ENCODE measurements at regions not wholly inside any gene's neighbourhood (a gene's known extent, or its start where the extent isn't known, plus 50 kb on each side); places are given as distances from the start of the nearest gene placed in this dataset.

- intact Hi-C loops (cut with micrococcal nuclease) (no loop called here), dilution Hi-C loops (cut with MboI; ENCODE audit: extremely low pct_ligation_motif_present, low sequenced_read_pairs) (no loop called here)
- ChIA-PET CTCF (no interaction called here), POLR2A (no interaction called here)
- no TSS peak for BruUV-seq (replicated peaks)
- Histone ChIP-seq H3K9ac (replicated peaks; ENCODE audit: extremely low read depth, insufficient read depth, low read length) (no peak overlapping the region), H3K9me3 (replicated peaks; ENCODE audit: control insufficient read depth, insufficient read depth, low read length) (no peaks in the 10 kb centered on the region), H3K4me2 (ENCODE audit: insufficient read depth, low read length) (no peak overlapping the region), H3K79me2 (ENCODE audit: control insufficient read depth, insufficient read depth, low read length) (no peaks in the 10 kb centered on the region), H3K36me3 (ENCODE audit: control insufficient read depth in 2 of 2, extremely low read depth in 1 of 2, insufficient read depth in 2 of 2, low read length in 2 of 2) (peaks cover 0 to 4% of the 10 kb centered on the region in 2 experiments), H3K4me1 (ENCODE audit: control insufficient read depth, extremely low read depth, insufficient read depth, low read length) (no peaks in the 10 kb centered on the region), H3K9me1 (replicated peaks; ENCODE audit: control insufficient read depth, extremely low read depth, insufficient read depth, low read length) (no peaks in the 10 kb centered on the region), H4K20me1 (replicated peaks; ENCODE audit: control insufficient read depth, extremely low read depth, insufficient read depth, low read length) (no peaks in the 10 kb centered on the region), H3K27ac (ENCODE audit: insufficient read depth, low read depth, low read length) (no peak overlapping the region), H2AFZ (ENCODE audit: low read depth, low read length) (no peak overlapping the region), H3K4me3 (replicated peaks in 1 of 3; ENCODE audit: insufficient read depth in 1 of 3, low read depth in 1 of 3, low read length in 3 of 3) (no peak overlapping the region), H3K27me3 (ENCODE audit: control insufficient read depth in 2 of 2, insufficient read depth in 2 of 2, low read length in 2 of 2) (no peaks in the 10 kb centered on the region)
- TF ChIP-seq POLR2A (IDR thresholded peaks at IDR 0.05; ENCODE audit: low read depth, low read length) (no peak), CTCF (IDR thresholded peaks at IDR 0.05; ENCODE audit: extremely low read depth in 1 of 2, insufficient read depth in 1 of 2, low read depth in 1 of 2, low read length in 2 of 2) (no peak), GATA2 (IDR thresholded peaks at IDR 0.05; ENCODE audit: insufficient read depth, insufficient read length, low read depth, low read length) (no peak)
- no peak for FAIRE-seq
- no peak for DNase-seq (ENCODE audit: low read depth, low spot score)
Observed at GRCh38 chr2:131754929-131755720, 227.4 kb downstream of the CCDC74A start.

- no peak for DNase-seq (ENCODE audit: low read depth, low spot score)
- H3K79me2 ChIP-seq (ENCODE audit: control insufficient read depth, insufficient read depth, low read length): no peaks in the 10 kb centered on the region
- H3K9ac ChIP-seq (replicated peaks; ENCODE audit: extremely low read depth, insufficient read depth, low read length): no peak overlapping the region
- H3K4me1 ChIP-seq (ENCODE audit: control insufficient read depth, extremely low read depth, insufficient read depth, low read length): no peaks in the 10 kb centered on the region
- ChIA-PET POLR2A (no interaction called here), CTCF (no interaction called here)
- TF ChIP-seq GATA2 (IDR thresholded peaks at IDR 0.05; ENCODE audit: insufficient read depth, insufficient read length, low read depth, low read length): no peak
- no peak for TF ChIP-seq MYC (IDR thresholded peaks at IDR 0.05; ENCODE audit: low read depth, low read length)
- no peak for TF ChIP-seq FOS (IDR thresholded peaks at IDR 0.05; ENCODE audit: borderline replicate concordance, insufficient read depth, low read length)
- TF ChIP-seq JUN (IDR thresholded peaks at IDR 0.05; ENCODE audit: borderline replicate concordance, insufficient read depth, insufficient read length, low read depth): no peak
- no peak for TF ChIP-seq CTCF (IDR thresholded peaks at IDR 0.05; ENCODE audit: extremely low read depth in 1 of 2, insufficient read depth in 1 of 2, low read depth in 1 of 2, low read length in 2 of 2)
- no peak for TF ChIP-seq MAX (IDR thresholded peaks at IDR 0.05; ENCODE audit: insufficient read depth, insufficient read length)
- TF ChIP-seq POLR2A (IDR thresholded peaks at IDR 0.05; ENCODE audit: low read depth, low read length): no peak
- no peak for TF ChIP-seq POLR2AphosphoS5 (IDR thresholded peaks at IDR 0.05; ENCODE audit: insufficient read depth, low read depth, low read length)
- no peak for TF ChIP-seq EZH2 (IDR thresholded peaks at IDR 0.05; ENCODE audit: borderline replicate concordance, low read depth, low read length, severe bottlenecking)
- H3K27me3 ChIP-seq (ENCODE audit: control insufficient read depth in 2 of 2, insufficient read depth in 2 of 2, low read length in 2 of 2): no peaks in the 10 kb centered on the region
- H3K27ac ChIP-seq (ENCODE audit: insufficient read depth, low read depth, low read length): no peak overlapping the region
- dilution Hi-C loops (cut with MboI; ENCODE audit: extremely low pct_ligation_motif_present, low sequenced_read_pairs) (no loop called here), intact Hi-C loops (cut with micrococcal nuclease) (no loop called here)
- no peak overlapping the region for H3K4me2 ChIP-seq (ENCODE audit: insufficient read depth, low read length)
- FAIRE-seq: no peak
- peaks cover 0 to 4% of the 10 kb centered on the region in 2 experiments for H3K36me3 ChIP-seq (ENCODE audit: control insufficient read depth in 2 of 2, extremely low read depth in 1 of 2, insufficient read depth in 2 of 2, low read length in 2 of 2)
- no peaks in the 10 kb centered on the region for H3K9me1 ChIP-seq (replicated peaks; ENCODE audit: control insufficient read depth, extremely low read depth, insufficient read depth, low read length)
- H3K9me3 ChIP-seq (replicated peaks; ENCODE audit: control insufficient read depth, insufficient read depth, low read length): no peaks in the 10 kb centered on the region
- H3K4me3 ChIP-seq (replicated peaks in 1 of 3; ENCODE audit: insufficient read depth in 1 of 3, low read depth in 1 of 3, low read length in 3 of 3): no peak overlapping the region
- H4K20me1 ChIP-seq (replicated peaks; ENCODE audit: control insufficient read depth, extremely low read depth, insufficient read depth, low read length): no peaks in the 10 kb centered on the region
- no TSS peak for BruUV-seq (replicated peaks)
- H2AFZ ChIP-seq (ENCODE audit: low read depth, low read length): no peak overlapping the region
Observed at GRCh38 chr2:131756141-131756907, 228.6 kb downstream of the CCDC74A start.
